HepG2 (cell line): ENCODE measurements at regions not wholly inside any gene's neighbourhood (a gene's known extent, or its start where the extent isn't known, plus 50 kb on each side); places are given as distances from the start of the nearest gene placed in this dataset.

Experiments
- ATAC-seq: fragments of 200-7000 bp; cut with Tn5 transposase; 3 replicates; pipeline ENCODE4 v1.9.1; 2020; ENCODE audit warnings: mild to moderate bottlenecking, moderate library complexity
- BruUV-seq: library from RNA; stranded (reverse); fragments of 400-500 nt; replicated peaks from 2 replicates; lab custom pipeline; 2021; lab: Mats Ljungman, UMichigan
- CTCF ChIA-PET: fragments of 300-600 bp; formaldehyde crosslinking; extraction: SDS; loops from one replicate; lab custom pipeline; 2021; ENCODE audit warnings: low total read pairs, inconsistent platforms, low intra/inter-chr PET ratio; lab: Yijun Ruan, JAX
- POLR2A ChIA-PET: fragments of 350-600 bp; sonication (Branson Sonifier 250); formaldehyde crosslinking; loops from one replicate; lab custom pipeline; 2020; ENCODE audit warnings: antibody characterized with exemption, inconsistent platforms; lab: Yijun Ruan, JAX
- DNase-seq: peaks from one replicate; pipeline ENCODE4 v3.0.0-alpha.2; 2015; ENCODE audit warnings: low spot score
- FAIRE-seq: peaks from 3 replicates; lab custom pipeline; 2011; peaks lifted over from hg19 to GRCh38; lab: Jason Lieb, UNC
- H2AFZ ChIP-seq: one replicate; pipeline ENCODE4 v1.6.1; 2011; ENCODE audit warnings: low read length, inconsistent platforms
- H3K27ac ChIP-seq: fragments of 300-600 bp; 3 replicates; pipeline ENCODE4 v1.8.0; 2011; ENCODE audit warnings: mixed run types, mild to moderate bottlenecking, mixed read lengths, low read length, inconsistent platforms; ENCODE audit not compliant: insufficient read depth; ENCODE audit errors: extremely low read length
- H3K27me3 ChIP-seq, 2 experiments: fragments of 200-600 bp in 1 of 2; 2 replicates in 1 of 2; 3 replicates in 1 of 2; pipeline versions ENCODE4 v1.6.0 to v1.8.0; 2011; ENCODE audit warnings: low read length in 2 of 2, mild to moderate bottlenecking in 2 of 2, moderate library complexity in 2 of 2, inconsistent platforms in 1 of 2; ENCODE audit not compliant: insufficient read depth in 2 of 2, control insufficient read depth in 1 of 2
- H3K36me3 ChIP-seq, 2 experiments: fragments of 200-600 bp in 1 of 2; replicated peaks in 1 of 2; 2 replicates in 1 of 2; 3 replicates in 1 of 2; pipeline versions ENCODE4 v1.5.1 to v1.8.0; 2011; ENCODE audit warnings: low read length in 2 of 2, inconsistent platforms in 1 of 2; ENCODE audit not compliant: insufficient read depth in 2 of 2, control insufficient read depth in 1 of 2
- H3K4me1 ChIP-seq: 2 replicates; pipeline ENCODE4 v1.5.1; 2012; ENCODE audit warnings: low read length, inconsistent platforms; ENCODE audit not compliant: insufficient read depth
- H3K4me2 ChIP-seq: 2 replicates; pipeline ENCODE4 v1.6.0; 2011; ENCODE audit warnings: low read depth, low read length, inconsistent platforms
- H3K4me3 ChIP-seq, 3 experiments: fragments of 200-600 bp in 1 of 3; sonication (generic), shearing (Covaris generic) in 1 of 3; replicated peaks in 1 of 3; 2 replicates each; pipeline ENCODE4 v1.5.1; 2011 to 2016; ENCODE audit warnings: low read length in 3 of 3, inconsistent platforms in 2 of 3, low read depth in 2 of 3, mild to moderate bottlenecking in 2 of 3, control low read depth in 1 of 3, mixed read lengths in 1 of 3; ENCODE audit not compliant: insufficient read depth in 1 of 3
- H3K79me2 ChIP-seq: one replicate; pipeline ENCODE4 v1.6.1; 2011; ENCODE audit warnings: low read length, inconsistent platforms; ENCODE audit not compliant: insufficient read depth
- H3K9ac ChIP-seq: 2 replicates; pipeline ENCODE4 v1.6.0; 2011; ENCODE audit warnings: mild to moderate bottlenecking, low read depth, low read length, inconsistent platforms; ENCODE audit not compliant: insufficient read depth
- H3K9me3 ChIP-seq: 2 replicates; pipeline ENCODE4 v1.5.1; 2012; ENCODE audit warnings: mild to moderate bottlenecking, low read length
- H4K20me1 ChIP-seq: 2 replicates; pipeline ENCODE4 v1.6.0; 2011; ENCODE audit warnings: inconsistent platforms, mild to moderate bottlenecking, low read length, moderate library complexity; ENCODE audit not compliant: insufficient read depth
- BORCS8-MEF2B ChIP-seq: sonication (generic); formaldehyde crosslinking; IDR thresholded peaks from 2 replicates; pipeline ENCODE4 v1.8.0; 2022; ENCODE audit warnings: mild to moderate bottlenecking, missing genetic modification reagents
- FOXM1 ChIP-seq: sonication (generic); formaldehyde crosslinking; IDR thresholded peaks from 2 replicates; pipeline ENCODE4 v1.5.0; 2020; ENCODE audit warnings: missing genetic modification reagents
- MBNL3 ChIP-seq: fragments of 250-450 bp; sonication (Bioruptor Pico); conservative IDR thresholded peaks from 2 replicates; pipeline ENCODE4 v1.8.0; 2022; ENCODE audit warnings: mild to moderate bottlenecking, inconsistent platforms
- NFKB2 ChIP-seq: sonication (generic); formaldehyde crosslinking; IDR thresholded peaks from 2 replicates; pipeline ENCODE4 v1.4.0; 2020; ENCODE audit warnings: missing genetic modification reagents, borderline replicate concordance
- NR0B2 ChIP-seq: sonication (generic); formaldehyde crosslinking; IDR thresholded peaks from 2 replicates; pipeline ENCODE4 v1.4.0; 2020; ENCODE audit warnings: mild to moderate bottlenecking, missing genetic modification reagents
- ZBTB21 ChIP-seq: sonication (generic); formaldehyde crosslinking; IDR thresholded peaks from 2 replicates; pipeline ENCODE4 v1.4.0; 2020; ENCODE audit warnings: missing genetic modification reagents
- ZBTB4 ChIP-seq: sonication (generic); formaldehyde crosslinking; IDR thresholded peaks from 2 replicates; pipeline ENCODE4 v1.4.0; 2020; ENCODE audit warnings: missing genetic modification reagents, mild to moderate bottlenecking, borderline replicate concordance
- ZNF446 ChIP-seq: sonication (generic); formaldehyde crosslinking; IDR thresholded peaks from 2 replicates; pipeline ENCODE4 v1.5.0; 2020; ENCODE audit warnings: mild to moderate bottlenecking, missing genetic modification reagents
- ZNF737 ChIP-seq: sonication (generic); formaldehyde crosslinking; IDR thresholded peaks from 2 replicates; pipeline ENCODE4 v1.5.0; 2020; ENCODE audit warnings: missing genetic modification reagents, mild to moderate bottlenecking, borderline replicate concordance
- ZSCAN25 ChIP-seq: sonication (generic); formaldehyde crosslinking; IDR thresholded peaks from 2 replicates; pipeline ENCODE4 v1.8.0; 2022; ENCODE audit warnings: mild to moderate bottlenecking, missing genetic modification reagents
- ZSCAN30 ChIP-seq: sonication (generic); formaldehyde crosslinking; IDR thresholded peaks from 2 replicates; pipeline ENCODE4 v1.5.0; 2020; ENCODE audit warnings: mild to moderate bottlenecking, missing genetic modification reagents
- WGBS: methylation state at CpG from one replicate; pipeline ENCODE4 v1.1.6; 2017; ENCODE audit warnings: low lambda C conversion rate; 5-methylcytosine and 5-hydroxymethylcytosine counted together
- in situ Hi-C: cut with HindIII; loops from 2 replicates; pipeline ENCODE4 v1.10.0; 2017; ENCODE audit warnings: low pct_unique_long_range_greater_than_20kb; ENCODE audit not compliant: extremely low pct_ligation_motif_present
- intact Hi-C: fragments of 100-400 bp; cut with micrococcal nuclease; formaldehyde crosslinking; loops from one replicate; pipeline ENCODE4 v1.10.0; 2022; ENCODE audit not compliant: unreplicated experiment

GRCh38 chr12:74408601-74409166, 129.0 kb upstream of the ATXN7L3B start:
- no peak overlapping the region for H3K27ac ChIP-seq
- TF ChIP-seq ZNF446 (CRISPR knock-in tag) (no peak), ZSCAN30 (no peak), NR0B2 (CRISPR knock-in tag) (no peak), NFKB2 (CRISPR knock-in tag) (no peak), FOXM1 (CRISPR knock-in tag) (no peak), MBNL3 (no peak), ZNF737 (CRISPR knock-in tag) (no peak), ZSCAN25 (CRISPR knock-in tag) (no peak), ZBTB21 (CRISPR knock-in tag) (no peak), BORCS8-MEF2B (no peak), ZBTB4 (CRISPR knock-in tag) (no peak)
- H3K9me3 ChIP-seq = no peaks in the 10 kb centered on the region
- H3K4me2 ChIP-seq = no peak overlapping the region
- no peaks in the 10 kb centered on the region for H3K36me3 ChIP-seq
- intact Hi-C loops (no loop called here), in situ Hi-C loops (no loop called here)
- no peak for FAIRE-seq
- H4K20me1 ChIP-seq = no peaks in the 10 kb centered on the region
- ATAC-seq = no peak
- whole genome bisulfite sequencing = 0% methylated on average over 2 of the region's 2 CpGs
- no peak overlapping the region for H3K4me3 ChIP-seq
- H3K4me1 ChIP-seq = no peaks in the 10 kb centered on the region
- ChIA-PET CTCF (no interaction called here), POLR2A (no interaction called here)
- H2AFZ ChIP-seq = no peak overlapping the region
- H3K9ac ChIP-seq = no peak overlapping the region
- H3K27me3 ChIP-seq = no peaks in the 10 kb centered on the region
- no peaks in the 10 kb centered on the region for H3K79me2 ChIP-seq
- no TSS peak for BruUV-seq
- no peak for DNase-seq
